Right lobe of liver (tissue), 6 donors: ENCODE measurements at regions not wholly inside any gene's neighbourhood (a gene's known extent, or its start where the extent isn't known, plus 50 kb on each side); places are given as distances from the start of the nearest gene placed in this dataset.

ENCODE experiments used
- ATAC-seq, 4 donors: fragments of 200-7000 bp; cut with Tn5 transposase; one replicate each; pipeline ENCODE4 v1.9.1; 2020; ENCODE audit warnings: mild to moderate bottlenecking in 4 of 4, moderate library complexity in 4 of 4
- DNase-seq, 3 donors: peaks; one replicate each; pipeline ENCODE4 v3.0.0-alpha.2; 2020
- H3K27ac ChIP-seq, 3 donors: fragments of 200-600 bp; one replicate each; pipeline ENCODE4 v1.8.0; 2022
- H3K27me3 ChIP-seq, 2 donors: fragments of 200-600 bp; one replicate each; pipeline ENCODE4 v1.8.0; 2022
- H3K36me3 ChIP-seq, 4 donors: fragments of 200-600 bp; sonication (generic) in 1 of 4; one replicate each; pipeline versions ENCODE4 v1.5.1 to v1.8.0; 2017 to 2022; ENCODE audit warnings: control low read depth in 1 of 4
- H3K4me1 ChIP-seq, 4 donors: fragments of 200-600 bp; sonication (generic) in 1 of 4; one replicate each; pipeline versions ENCODE4 v1.5.1 to v1.8.0; 2017 to 2022; ENCODE audit warnings: control low read depth in 1 of 4
- H3K4me3 ChIP-seq, 3 donors: fragments of 200-600 bp; one replicate each; pipeline ENCODE4 v1.8.0; 2022
- H3K9me3 ChIP-seq, 4 donors: fragments of 200-600 bp; sonication (generic) in 1 of 4; one replicate each; pipeline versions ENCODE4 v1.5.1 to v1.8.0; 2017 to 2022; ENCODE audit warnings: control low read depth in 1 of 4
- CTCF ChIP-seq, 4 donors: fragments of 200-600 bp in 3 of 4; fragments of 450-650 bp in 1 of 4; IDR thresholded peaks; one replicate each; pipeline versions ENCODE4 v1.5.1 to v1.8.0; 2016 to 2022; ENCODE audit warnings: antibody characterized with exemption in 4 of 4, mild to moderate bottlenecking in 2 of 4
- POLR2A ChIP-seq: fragments of 450-650 bp; IDR thresholded peaks from one replicate; pipeline ENCODE4 v1.6.1; 2017; ENCODE audit warnings: antibody characterized with exemption, mild to moderate bottlenecking
- WGBS: methylation state at CpG from one replicate; pipeline ENCODE4 v1.1.6; 2018; ENCODE audit warnings: low coverage, low lambda C conversion rate; ENCODE audit not compliant: insufficient coverage; ENCODE audit errors: missing lambda C conversion rate; 5-methylcytosine and 5-hydroxymethylcytosine counted together
- intact Hi-C, 2 donors: fragments of 100-400 bp; cut with DNase I; formaldehyde crosslinking; loops; one replicate each; pipeline versions ENCODE4 v1.11.2 to v1.14.1; 2022
- donor health status: DM: no; HTN: yes; CAD: no.
- donor health status: DM: no; HTN: no; CAD: no.
- donor health status: DM: no; HTN: no; CAD: no.
- donor health status: DM: no; HTN: yes; CAD: no.
- donor health status: DM: no; HTN: yes; CAD: no.

DNA sequence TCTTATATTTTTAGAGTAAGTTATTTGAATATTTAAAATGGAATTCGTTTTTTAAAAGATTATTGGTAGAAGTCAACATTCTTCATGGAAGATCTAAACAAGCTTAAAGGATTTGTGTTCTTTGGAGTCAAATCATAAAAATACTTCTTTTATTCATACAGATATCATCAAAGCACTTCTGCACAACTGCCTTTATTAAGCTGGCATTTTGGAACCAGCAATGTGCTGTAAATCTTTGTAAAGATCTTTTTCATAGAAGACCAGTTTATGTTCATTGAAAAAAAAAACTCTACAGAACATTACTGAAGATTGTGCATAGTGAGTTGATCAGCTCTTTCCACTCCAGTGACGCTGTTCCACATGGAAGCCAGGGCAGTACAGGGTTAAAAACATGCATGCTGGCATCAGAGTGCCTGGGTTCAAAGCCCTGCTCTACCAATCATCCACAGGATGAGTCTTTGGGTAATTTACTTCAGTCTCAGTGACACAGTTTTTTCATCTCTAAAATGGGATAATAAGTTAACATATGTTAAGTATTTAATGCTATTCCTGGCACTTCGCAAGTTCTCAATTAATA, 109.6 kb upstream of the SLC38A4 start:
- Histone ChIP-seq H3K4me3 (no peak overlapping the region), H3K4me1 (peaks cover 0 to 33% (median 6%) of the 10 kb centered on the region in 4 donors), H3K9me3 (no peaks in the 10 kb centered on the region), H3K27me3 (no peaks in the 10 kb centered on the region), H3K27ac (no peak overlapping the region), H3K36me3 (no peaks in the 10 kb centered on the region)
- intact Hi-C loops, result no loop called here
- TF ChIP-seq POLR2A, result no peak
- no peak for TF ChIP-seq CTCF (IDR thresholded peaks at IDR 0.05)
- WGBS, result 78% methylated on average over 3 of the region's 3 CpGs
- ATAC-seq (no peak), DNase-seq (no peak)

- Histone ChIP-seq H3K27ac (peak overlapping the region in 2 of 3 donors; percentile 20 to 56), H3K36me3 (no peaks in the 10 kb centered on the region), H3K4me1 (peaks cover 0 to 33% (median 6%) of the 10 kb centered on the region in 4 donors), H3K9me3 (no peaks in the 10 kb centered on the region), H3K27me3 (no peaks in the 10 kb centered on the region), H3K4me3 (no peak overlapping the region)
- 57% methylated on average over 2 of the region's 2 CpGs for WGBS
- DNase-seq, result no peak
- ATAC-seq, result no peak
- no peak for TF ChIP-seq CTCF (IDR thresholded peaks at IDR 0.05)
- no peak for TF ChIP-seq POLR2A
- intact Hi-C loops, result no loop called here
These were observed 110.2 kb upstream of the SLC38A4 start for GRCh38 chr12:46936042-46936441.

- no peaks in the 10 kb centered on the region for H3K9me3 ChIP-seq
- H3K27me3 ChIP-seq, result no peaks in the 10 kb centered on the region
- H3K4me1 ChIP-seq, result peaks cover 0 to 33% (median 7%) of the 10 kb centered on the region in 4 donors
- H3K4me3 ChIP-seq, result peak overlapping the region in 1 of 3 donors; percentile 22
- peak; percentile 38 for TF ChIP-seq POLR2A
- no peak for TF ChIP-seq CTCF (IDR thresholded peaks at IDR 0.05)
- intact Hi-C loops, result no loop called here
- peak overlapping the region in 2 of 3 donors; percentile 76 to 80 for H3K27ac ChIP-seq
- peak; percentile 83 to 93 (median 87) for ATAC-seq
- no peaks in the 10 kb centered on the region for H3K36me3 ChIP-seq
- DNase-seq, result peak; percentile 25 to 83 (median 58)
- WGBS, result 15% methylated on average over 4 of the region's 4 CpGs
These were observed 112.4 kb upstream of the SLC38A4 start for GRCh38 chr12:46938071-46938678.

DNA sequence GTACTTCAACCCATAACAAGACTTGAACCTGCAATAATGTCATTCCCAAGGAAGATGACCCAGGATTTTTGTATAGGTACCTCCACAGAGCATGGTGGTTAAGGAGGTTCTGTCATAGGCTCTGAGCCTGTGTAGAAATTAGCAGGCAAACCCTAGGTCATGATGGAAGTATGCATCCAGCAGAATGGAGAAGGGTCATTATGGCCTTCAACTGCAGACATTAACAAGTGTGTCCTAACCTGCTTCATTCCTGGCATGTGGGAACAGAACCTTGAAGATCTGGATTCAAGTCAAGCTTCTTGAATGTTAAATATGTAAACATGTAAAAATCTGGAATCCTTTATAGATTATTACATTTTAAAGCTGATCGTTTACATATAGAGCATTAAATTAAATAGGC, 116.2 kb upstream of the SLC38A4 start:
- DNase-seq (no peak), ATAC-seq (no peak)
- TF ChIP-seq CTCF (IDR thresholded peaks at IDR 0.05) (no peak), POLR2A (no peak)
- H3K27ac ChIP-seq, result no peak overlapping the region
- H3K27me3 ChIP-seq, result no peaks in the 10 kb centered on the region
- WGBS, result 43% methylated on average over 1 of the region's 1 CpG
- H3K4me3 ChIP-seq, result no peak overlapping the region
- H3K4me1 ChIP-seq, result peaks cover 0 to 10% (median under 1%) of the 10 kb centered on the region in 4 donors
- H3K9me3 ChIP-seq, result no peaks in the 10 kb centered on the region
- no peaks in the 10 kb centered on the region for H3K36me3 ChIP-seq
- intact Hi-C loops, result no loop called here
